ENCODE measurements at regions not wholly inside any gene's neighbourhood (a gene's known extent, or its start where the extent isn't known, plus 50 kb on each side); places are given as distances from the start of the nearest gene placed in this dataset.

DNA sequence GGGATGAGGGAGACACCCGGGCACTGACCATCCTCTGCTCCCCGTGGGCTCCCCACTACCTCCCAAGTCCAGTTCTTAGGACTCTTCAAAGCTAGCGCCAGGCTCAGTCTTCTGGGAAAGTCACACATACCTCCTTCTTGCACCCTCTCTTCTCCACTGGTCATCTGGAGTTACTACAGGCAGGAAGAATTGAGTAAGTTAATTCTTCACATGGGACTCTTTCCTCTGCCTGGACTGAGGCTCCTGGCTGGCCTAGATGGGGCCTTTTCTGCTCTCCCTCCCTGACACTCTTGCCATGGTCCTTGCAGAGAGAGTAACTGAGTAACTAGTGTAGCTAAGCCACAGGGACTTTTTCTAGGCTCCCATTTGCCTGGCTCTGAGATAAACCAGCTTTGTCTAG is 96.5 kb upstream of the CELF4 start:
- intact Hi-C loops (cut with micrococcal nuclease; ENCODE audit: unreplicated experiment) (no loop called here), in situ Hi-C loops (cut with MboI) (no loop called here)
- Histone ChIP-seq H3K4me1 (ENCODE audit: control insufficient read depth, insufficient read depth, low read length) (no peaks in the 10 kb centered on the region), H3K9ac (ENCODE audit: control insufficient read depth, insufficient read depth, low read length) (no peak overlapping the region), H3K36me3 (ENCODE audit: control insufficient read depth in 2 of 2, insufficient read depth in 2 of 2, low read length in 1 of 2) (no peaks in the 10 kb centered on the region), H3K79me2 (ENCODE audit: control insufficient read depth, insufficient read depth, low read length) (no peaks in the 10 kb centered on the region), H3K4me2 (ENCODE audit: control insufficient read depth, insufficient read depth) (no peak overlapping the region), H3K9me3 (replicated peaks; ENCODE audit: control insufficient read depth, insufficient read depth, low read length) (no peaks in the 10 kb centered on the region), H3K4me3 (no peak overlapping the region), H3K27ac (ENCODE audit: control insufficient read depth, insufficient read depth) (no peak overlapping the region), H2AFZ (ENCODE audit: control insufficient read depth, low read depth, low read length) (no peak overlapping the region), H4K20me1 (ENCODE audit: control insufficient read depth, insufficient read depth) (no peaks in the 10 kb centered on the region), H3K27me3 (replicated peaks in 1 of 2; ENCODE audit: control insufficient read depth in 2 of 2, insufficient read depth in 2 of 2, low read length in 1 of 2) (no peaks in the 10 kb centered on the region; a peak in 1 of 4 replicates)
- ChIA-PET SMC1A (ENCODE audit: uncharacterized antibody, unreplicated experiment) (no interaction called here), RAD21 (ENCODE audit: unreplicated experiment) (no interaction called here), CTCF (no interaction called here), POLR2A (no interaction called here)
- FAIRE-seq (no peak), DNase-seq (ENCODE audit: low read depth, low spot score) (no peak), ATAC-seq (no peak)
- BruUV-seq (replicated peaks) = no TSS peak
- WGBS (ENCODE audit: insufficient coverage, insufficient replicate concordance, low lambda C conversion rate, missing lambda C conversion rate) = 20% methylated on average over 3 of the region's 3 CpGs
- no peak for TF ChIP-seq DPF2 (IDR thresholded peaks at IDR 0.05)
- TF ChIP-seq BACH1 (IDR thresholded peaks at IDR 0.05; ENCODE audit: borderline replicate concordance) = no peak
- TF ChIP-seq RBBP5 (conservative IDR thresholded peaks at IDR 0.05) = no peak
- TF ChIP-seq PAX5 (IDR thresholded peaks at IDR 0.05; ENCODE audit: borderline replicate concordance, low read depth, low read length) = no peak
- TF ChIP-seq, protein P1, sequence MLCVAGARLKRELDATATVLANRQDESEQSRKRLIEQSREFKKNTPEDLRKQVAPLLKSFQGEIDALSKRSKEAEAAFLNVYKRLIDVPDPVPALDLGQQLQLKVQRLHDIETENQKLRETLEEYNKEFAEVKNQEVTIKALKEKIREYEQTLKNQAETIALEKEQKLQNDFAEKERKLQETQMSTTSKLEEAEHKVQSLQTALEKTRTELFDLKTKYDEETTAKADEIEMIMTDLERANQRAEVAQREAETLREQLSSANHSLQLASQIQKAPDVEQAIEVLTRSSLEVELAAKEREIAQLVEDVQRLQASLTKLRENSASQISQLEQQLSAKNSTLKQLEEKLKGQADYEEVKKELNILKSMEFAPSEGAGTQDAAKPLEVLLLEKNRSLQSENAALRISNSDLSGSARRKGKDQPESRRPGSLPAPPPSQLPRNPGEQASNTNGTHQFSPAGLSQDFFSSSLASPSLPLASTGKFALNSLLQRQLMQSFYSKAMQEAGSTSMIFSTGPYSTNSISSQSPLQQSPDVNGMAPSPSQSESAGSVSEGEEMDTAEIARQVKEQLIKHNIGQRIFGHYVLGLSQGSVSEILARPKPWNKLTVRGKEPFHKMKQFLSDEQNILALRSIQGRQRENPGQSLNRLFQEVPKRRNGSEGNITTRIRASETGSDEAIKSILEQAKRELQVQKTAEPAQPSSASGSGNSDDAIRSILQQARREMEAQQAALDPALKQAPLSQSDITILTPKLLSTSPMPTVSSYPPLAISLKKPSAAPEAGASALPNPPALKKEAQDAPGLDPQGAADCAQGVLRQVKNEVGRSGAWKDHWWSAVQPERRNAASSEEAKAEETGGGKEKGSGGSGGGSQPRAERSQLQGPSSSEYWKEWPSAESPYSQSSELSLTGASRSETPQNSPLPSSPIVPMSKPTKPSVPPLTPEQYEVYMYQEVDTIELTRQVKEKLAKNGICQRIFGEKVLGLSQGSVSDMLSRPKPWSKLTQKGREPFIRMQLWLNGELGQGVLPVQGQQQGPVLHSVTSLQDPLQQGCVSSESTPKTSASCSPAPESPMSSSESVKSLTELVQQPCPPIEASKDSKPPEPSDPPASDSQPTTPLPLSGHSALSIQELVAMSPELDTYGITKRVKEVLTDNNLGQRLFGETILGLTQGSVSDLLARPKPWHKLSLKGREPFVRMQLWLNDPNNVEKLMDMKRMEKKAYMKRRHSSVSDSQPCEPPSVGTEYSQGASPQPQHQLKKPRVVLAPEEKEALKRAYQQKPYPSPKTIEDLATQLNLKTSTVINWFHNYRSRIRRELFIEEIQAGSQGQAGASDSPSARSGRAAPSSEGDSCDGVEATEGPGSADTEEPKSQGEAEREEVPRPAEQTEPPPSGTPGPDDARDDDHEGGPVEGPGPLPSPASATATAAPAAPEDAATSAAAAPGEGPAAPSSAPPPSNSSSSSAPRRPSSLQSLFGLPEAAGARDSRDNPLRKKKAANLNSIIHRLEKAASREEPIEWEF (IDR thresholded peaks at IDR 0.05; ENCODE audit: insufficient replicate concordance, low read depth, low read length) = no peak
- TF ChIP-seq SIX5 (IDR thresholded peaks at IDR 0.05; ENCODE audit: low read depth, low read length, severe bottlenecking) = no peak
- TF ChIP-seq MYC (IDR thresholded peaks at IDR 0.05; ENCODE audit: insufficient read depth, insufficient read length, insufficient replicate concordance, low read length, severe bottlenecking) = no peak
- no peak for TF ChIP-seq ZNF622 (IDR thresholded peaks at IDR 0.05)
- TF ChIP-seq ATF7 (IDR thresholded peaks at IDR 0.05; ENCODE audit: low read depth) = no peak
- no peak for TF ChIP-seq TARDBP (IDR thresholded peaks at IDR 0.05; ENCODE audit: borderline replicate concordance)
- no peak for TF ChIP-seq ATF2 (IDR thresholded peaks at IDR 0.05; ENCODE audit: low read length)
- no peak for TF ChIP-seq FOS (IDR thresholded peaks at IDR 0.05; ENCODE audit: borderline replicate concordance, extremely low read depth, insufficient read length)
- no peak for TF ChIP-seq ZNF274 (IDR thresholded peaks at IDR 0.05; ENCODE audit: insufficient read depth, insufficient read length)
- no peak for TF ChIP-seq RELB (IDR thresholded peaks at IDR 0.05; ENCODE audit: low read depth)
- TF ChIP-seq CEBPZ (IDR thresholded peaks at IDR 0.05; ENCODE audit: low read depth, low read length) = no peak

Data from GM12878 (cell line).